Prostate gland (tissue), 2 donors: ENCODE measurements at regions not wholly inside any gene's neighbourhood (a gene's known extent, or its start where the extent isn't known, plus 50 kb on each side); places are given as distances from the start of the nearest gene placed in this dataset.
"Not testable (repeated sequence)": the region's sequence is repeated elsewhere in the genome, so short reads cannot be mapped to it uniquely, and the experiment has no call there.

Experiments
- DNase-seq: peaks from one replicate; pipeline ENCODE4 v3.0.0-alpha.2; 2019; ENCODE audit warnings: low spot score
- H3K27ac ChIP-seq, 2 donors: fragments of 200-600 bp; sonication (generic); 2 replicates each; pipeline ENCODE4 v1.5.1; 2017 to 2019
- H3K27me3 ChIP-seq: fragments of 200-600 bp; sonication (generic); replicated peaks from 2 replicates; pipeline ENCODE4 v1.5.1; 2019; ENCODE audit not compliant: insufficient read depth
- H3K36me3 ChIP-seq, 2 donors: fragments of 200-600 bp; sonication (generic); 1 replicate in 1 of 2; 2 replicates in 1 of 2; pipeline versions ENCODE4 v1.5.1 to v1.8.1; 2017 to 2019
- H3K4me1 ChIP-seq: fragments of 200-600 bp; sonication (generic); replicated peaks from 2 replicates; pipeline ENCODE4 v1.5.1; 2019
- H3K4me3 ChIP-seq, 2 donors: fragments of 200-600 bp; sonication (generic); 2 replicates each; pipeline ENCODE4 v1.5.1; 2017 to 2019
- H3K9me3 ChIP-seq: fragments of 200-600 bp; sonication (generic); 2 replicates; pipeline ENCODE4 v1.5.1; 2017
- CTCF ChIP-seq, 4 experiments: fragments of 200-600 bp in 2 of 4; fragments of 450-650 bp in 2 of 4; sonication (generic) in 2 of 4; IDR thresholded peaks; 1 replicate in 3 of 4; 2 replicates in 1 of 4; pipeline ENCODE4 v1.5.1; 2016 to 2019; ENCODE audit warnings: antibody characterized with exemption in 4 of 4, mild to moderate bottlenecking in 2 of 4, moderate library complexity in 2 of 4
- POLR2A ChIP-seq: fragments of 450-650 bp; IDR thresholded peaks from one replicate; pipeline ENCODE4 v1.6.1; 2016; ENCODE audit warnings: antibody characterized with exemption, mild to moderate bottlenecking
- POLR2AphosphoS5 ChIP-seq: sonication (generic); formaldehyde crosslinking; IDR thresholded peaks from one replicate; pipeline ENCODE4 v1.6.1; 2017; ENCODE audit warnings: antibody characterized with exemption
- WGBS: methylation state at CpG from one replicate; pipeline ENCODE4 v1.1.5; 2018; 5-methylcytosine and 5-hydroxymethylcytosine counted together
- intact Hi-C: fragments of 100-400 bp; cut with DNase I; formaldehyde crosslinking; loops from one replicate; pipeline ENCODE4 v1.14.2; 2022

DNA sequence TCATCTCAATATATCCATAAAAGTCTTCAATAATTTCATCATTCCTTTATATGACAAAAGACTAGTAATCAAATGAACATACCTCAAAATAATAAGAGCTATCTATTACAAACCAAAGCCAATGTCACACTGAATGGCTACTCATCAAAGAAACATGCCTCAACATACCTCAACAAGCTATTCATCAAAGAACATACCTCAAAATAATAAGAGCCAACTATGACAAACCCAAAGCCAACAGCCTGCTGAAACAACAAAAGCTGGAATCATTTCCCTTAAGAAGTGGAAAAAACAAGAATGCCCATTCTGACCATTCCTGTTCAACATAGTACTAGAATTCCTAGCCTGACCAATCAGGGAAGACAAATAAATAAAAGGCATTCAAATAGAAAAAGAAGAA, 1373.7 kb downstream of the BRINP3 start:
- H3K27me3 ChIP-seq: no peaks in the 10 kb centered on the region
- no peaks in the 10 kb centered on the region for H3K9me3 ChIP-seq
- no peaks in the 10 kb centered on the region for H3K4me1 ChIP-seq
- no peak for DNase-seq
- H3K27ac ChIP-seq: no peak overlapping the region
- H3K36me3 ChIP-seq: no peaks in the 10 kb centered on the region
- no peak overlapping the region for H3K4me3 ChIP-seq
- no peak for TF ChIP-seq POLR2A
- intact Hi-C loops: no loop called here

GRCh38 chr1:189117072-189117770, 1360.4 kb downstream of the BRINP3 start:
- WGBS: 85% methylated on average over 4 of the region's 4 CpGs
- no peaks in the 10 kb centered on the region for H3K9me3 ChIP-seq
- H3K4me3 ChIP-seq: no peak overlapping the region
- H3K36me3 ChIP-seq: no peaks in the 10 kb centered on the region
- intact Hi-C loops: no loop called here
- no peaks in the 10 kb centered on the region for H3K4me1 ChIP-seq
- no peak overlapping the region for H3K27ac ChIP-seq
- TF ChIP-seq CTCF (IDR thresholded peaks at IDR 0.05) (no peak), POLR2AphosphoS5 (no peak), POLR2A (no peak)
- no peak for DNase-seq
- H3K27me3 ChIP-seq: no peaks in the 10 kb centered on the region

DNA sequence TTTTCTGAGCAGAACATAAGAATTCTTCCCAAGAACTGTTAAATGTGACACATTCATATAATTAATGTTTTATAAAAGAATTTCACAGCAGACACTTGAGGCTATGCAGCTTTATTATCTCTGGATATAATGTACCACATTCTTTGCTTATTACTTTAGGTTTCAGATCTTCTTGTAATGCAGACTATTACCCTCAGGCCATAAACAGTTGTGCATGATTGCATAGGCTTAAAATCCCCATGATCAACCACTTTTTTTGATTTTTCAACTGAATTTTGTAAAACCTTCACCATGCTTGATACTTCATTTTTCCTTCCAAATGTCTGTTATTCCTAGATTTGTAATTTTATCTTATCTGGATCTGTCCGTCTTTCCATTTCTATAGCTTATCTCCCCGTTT, 1355.7 kb downstream of the BRINP3 start:
- DNase-seq: no peak
- WGBS: 56% methylated on average over 2 of the region's 2 CpGs
- Histone ChIP-seq H3K27ac (no peak overlapping the region), H3K36me3 (no peaks in the 10 kb centered on the region), H3K4me1 (no peaks in the 10 kb centered on the region), H3K9me3 (no peaks in the 10 kb centered on the region), H3K27me3 (no peaks in the 10 kb centered on the region), H3K4me3 (no peak overlapping the region)
- no peak for TF ChIP-seq POLR2AphosphoS5
- no peak for TF ChIP-seq POLR2A
- TF ChIP-seq CTCF (IDR thresholded peaks at IDR 0.05): no peak
- intact Hi-C loops: no loop called here

DNA sequence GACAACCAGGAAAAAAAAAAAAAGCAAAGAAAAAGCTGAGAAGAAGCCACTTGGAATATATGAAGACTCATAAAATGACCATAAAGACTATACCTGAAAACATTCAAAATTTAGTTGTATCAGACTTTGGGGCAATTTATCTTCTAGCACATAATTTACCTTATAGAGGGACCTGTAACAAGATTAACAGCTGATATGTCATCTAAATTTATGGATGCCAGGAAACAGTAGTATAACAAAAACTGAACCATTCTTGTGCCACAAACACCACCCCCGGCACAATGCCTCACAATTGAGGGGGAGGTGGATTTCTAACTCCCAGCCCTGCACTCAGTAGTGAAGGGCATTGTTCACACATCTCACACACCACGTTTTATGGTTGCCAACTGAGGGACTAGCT, 1352.0 kb downstream of the BRINP3 start:
- no peaks in the 10 kb centered on the region for H3K36me3 ChIP-seq
- TF ChIP-seq CTCF (IDR thresholded peaks at IDR 0.05): no peak
- no peak for TF ChIP-seq POLR2AphosphoS5
- no peak for TF ChIP-seq POLR2A
- 70% methylated on average over 2 of the region's 2 CpGs for WGBS
- DNase-seq: no peak
- H3K4me3 ChIP-seq: no peak overlapping the region
- intact Hi-C loops: no loop called here
- H3K27ac ChIP-seq: no peak overlapping the region
- H3K9me3 ChIP-seq: no peaks in the 10 kb centered on the region
- H3K4me1 ChIP-seq: no peaks in the 10 kb centered on the region
- H3K27me3 ChIP-seq: no peaks in the 10 kb centered on the region

GRCh38 chr1:189131576-189131975, 1346.1 kb downstream of the BRINP3 start:
- no peak for DNase-seq
- Histone ChIP-seq H3K36me3 (no peaks in the 10 kb centered on the region), H3K27ac (no peak overlapping the region), H3K9me3 (no peaks in the 10 kb centered on the region), H3K4me1 (no peaks in the 10 kb centered on the region), H3K27me3 (no peaks in the 10 kb centered on the region), H3K4me3 (no peak overlapping the region)
- intact Hi-C loops: no loop called here
- TF ChIP-seq POLR2AphosphoS5 (no peak), CTCF (IDR thresholded peaks at IDR 0.05) (no peak), POLR2A (no peak)
- 96% methylated on average over 3 of the region's 3 CpGs for WGBS

- H3K4me1 ChIP-seq, H3K27ac ChIP-seq, H3K27me3 ChIP-seq, H3K9me3 ChIP-seq, H3K4me3 ChIP-seq, DNase-seq, H3K36me3 ChIP-seq, intact Hi-C loops: not testable (repeated sequence)
- WGBS: 98% methylated on average over 22 of the region's 29 CpGs
Measured at GRCh38 chr1:189139748-189140147, 1337.9 kb downstream of the BRINP3 start.
